ENCODE measurements at regions not wholly inside any gene's neighbourhood (a gene's known extent, or its start where the extent isn't known, plus 50 kb on each side); places are given as distances from the start of the nearest gene placed in this dataset.

GRCh38 chr11:47911149-47911548 is 63.0 kb upstream of the NUP160 start (continued):
- TF ChIP-seq CTCF (IDR thresholded peaks at IDR 0.05; ENCODE audit: control extremely low read depth in 1 of 3, insufficient read depth in 1 of 3, low read depth in 1 of 3, low read length in 3 of 3) (no peak), SP2 (IDR thresholded peaks at IDR 0.05; ENCODE audit: low read length) (no peak), NANOG (IDR thresholded peaks at IDR 0.05; ENCODE audit: insufficient read depth, low read depth, low read length, poor library complexity, severe bottlenecking) (no peak), ATF2 (IDR thresholded peaks at IDR 0.05; ENCODE audit: low read length) (no peak)

Data from H1 (cell line).